GM11168 (cell line): ENCODE measurements at regions not wholly inside any gene's neighbourhood (a gene's known extent, or its start where the extent isn't known, plus 50 kb on each side); places are given as distances from the start of the nearest gene placed in this dataset.

Experiments
- in situ Hi-C: fragments of 300-500 bp; cut with MboI; formaldehyde crosslinking; loops from one replicate; pipeline ENCODE4 v1.12.0; 2022; ENCODE audit warnings: low sequenced_read_pairs; ENCODE audit not compliant: unreplicated experiment

GRCh38 chr9:89803403-89803802, 198.6 kb downstream of the GADD45G start:
- in situ Hi-C loops = no loop called here

- in situ Hi-C loops = no loop called here
Measured at GRCh38 chr9:89804766-89805531, 200.1 kb downstream of the GADD45G start.

GRCh38 chr9:89805571-89806292, 200.9 kb downstream of the GADD45G start:
- in situ Hi-C loops = no loop called here

GRCh38 chr9:89806371-89807100, 201.7 kb downstream of the GADD45G start:
- in situ Hi-C loops = no loop called here

GRCh38 chr9:89807101-89807395, 202.2 kb downstream of the GADD45G start:
- in situ Hi-C loops = no loop called here

GRCh38 chr9:89807682-89808075, 202.9 kb downstream of the GADD45G start:
- in situ Hi-C loops = no loop called here

GRCh38 chr9:89808076-89808755, 203.4 kb downstream of the GADD45G start:
- in situ Hi-C loops = no loop called here

GRCh38 chr9:89808756-89809181, 204.0 kb downstream of the GADD45G start:
- in situ Hi-C loops = no loop called here

DNA sequence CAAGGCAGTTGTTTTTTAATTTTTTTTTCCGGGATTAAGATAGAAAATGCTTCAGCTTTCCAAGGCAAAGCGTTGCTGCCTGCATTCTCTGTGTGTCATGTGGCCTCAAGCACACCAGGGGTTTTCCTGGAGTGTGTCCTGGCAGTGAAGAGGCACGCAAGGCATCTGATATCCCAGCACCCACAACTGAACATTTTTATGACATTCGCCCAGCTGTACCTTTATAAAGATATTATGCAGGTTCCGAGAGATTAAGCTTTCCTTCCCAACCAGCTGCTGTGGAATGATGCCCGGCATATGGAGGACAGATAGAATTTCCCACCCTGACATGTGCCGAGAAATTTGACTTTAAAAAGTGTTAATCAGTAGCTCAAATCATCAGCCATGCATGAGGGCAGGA, 205.6 kb downstream of the GADD45G start:
- in situ Hi-C loops = no loop called here

- in situ Hi-C loops = no loop called here
Measured at GRCh38 chr9:89811356-89811755, 206.5 kb downstream of the GADD45G start.

DNA sequence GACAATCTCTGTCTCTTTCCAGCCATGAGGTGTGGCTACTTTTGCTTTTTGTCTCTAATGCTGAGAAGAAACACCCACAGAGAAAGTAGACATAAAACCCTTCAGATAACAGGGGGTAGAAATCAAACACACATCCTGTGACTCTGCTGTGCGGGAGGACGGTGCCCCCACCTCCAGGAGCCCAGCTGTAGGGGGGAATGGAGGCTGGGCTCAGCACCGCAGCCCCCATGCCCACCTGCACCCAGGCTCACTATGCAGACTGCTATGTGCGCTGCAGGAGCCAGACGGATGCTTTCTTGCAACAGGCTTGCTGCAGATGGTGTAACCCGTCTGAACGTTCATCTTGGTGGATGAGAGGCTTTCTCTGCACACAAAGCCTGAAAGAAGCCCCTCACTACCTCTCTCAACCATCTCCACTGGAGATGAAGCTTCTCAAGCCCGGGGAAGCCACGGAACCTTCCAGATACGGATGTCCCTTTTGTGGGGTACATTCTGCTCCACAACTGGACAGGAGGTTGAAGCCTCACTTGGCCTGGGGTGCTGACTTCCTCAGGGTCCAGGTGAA, 207.2 kb downstream of the GADD45G start:
- in situ Hi-C loops = no loop called here

- in situ Hi-C loops = no loop called here
Measured at GRCh38 chr9:89812556-89813181, 207.9 kb downstream of the GADD45G start.

- in situ Hi-C loops = no loop called here
Measured at GRCh38 chr9:89813482-89813881, 208.7 kb downstream of the GADD45G start.

GRCh38 chr9:89814340-89815040, 209.7 kb downstream of the GADD45G start:
- in situ Hi-C loops = no loop called here

GRCh38 chr9:89815061-89815902, 210.5 kb downstream of the GADD45G start:
- in situ Hi-C loops = no loop called here

- in situ Hi-C loops = no loop called here
Measured at GRCh38 chr9:89815903-89816573, 211.2 kb downstream of the GADD45G start.

GRCh38 chr9:89817151-89817950, 212.5 kb downstream of the GADD45G start:
- in situ Hi-C loops = no loop called here
